DMS 273 treated with DMSO at 0.1 percent for 48 hours (cell line): ENCODE measurements at regions not wholly inside any gene's neighbourhood (a gene's known extent, or its start where the extent isn't known, plus 50 kb on each side); places are given as distances from the start of the nearest gene placed in this dataset.

ENCODE experiments used
- DNase-seq: peaks from one replicate; lab custom pipeline; 2025; lab: John Stamatoyannopoulos, UW

DNA sequence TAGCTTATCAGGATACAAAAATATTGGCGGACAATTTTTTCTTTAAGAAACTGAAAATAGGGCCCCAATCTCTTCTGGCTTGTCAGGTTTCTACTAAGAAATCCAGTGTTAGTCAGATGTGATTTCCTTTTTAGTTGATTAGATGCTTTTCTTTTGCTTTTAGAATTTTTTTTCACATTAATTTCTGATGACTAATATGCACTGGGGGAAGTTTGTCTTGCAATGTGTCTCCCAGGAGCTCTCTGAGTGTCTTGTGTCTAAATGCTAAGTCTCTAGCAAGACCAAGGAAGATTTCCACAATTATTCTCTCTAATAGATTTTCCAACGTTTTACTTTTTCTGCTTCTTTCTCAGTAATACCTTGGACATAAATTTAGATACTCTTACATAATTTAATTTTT is 559.8 kb upstream of the TYRP1 start:
- no peak for DNase-seq

DNA sequence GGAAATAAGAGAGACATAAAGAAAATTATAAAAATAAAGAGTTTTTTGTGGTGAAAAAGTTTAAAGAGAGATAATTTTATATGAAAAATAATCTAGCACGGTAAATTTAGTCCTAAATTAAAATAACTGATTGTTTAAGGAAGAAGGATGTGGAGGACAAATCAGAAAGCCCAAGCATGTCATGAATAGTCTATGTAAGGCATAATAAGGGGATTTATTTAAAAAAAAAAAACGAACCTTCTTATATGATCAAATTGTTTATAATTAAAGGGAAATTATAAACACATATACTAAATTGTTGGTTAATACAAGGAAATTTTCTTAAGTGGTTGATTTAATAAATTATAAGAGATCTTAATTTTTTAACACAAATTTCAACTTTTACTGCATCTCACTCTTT is 551.8 kb upstream of the TYRP1 start:
- no peak for DNase-seq

GRCh38 chr9:12155401-12156134 is 537.6 kb upstream of the TYRP1 start:
- no peak for DNase-seq

DNA sequence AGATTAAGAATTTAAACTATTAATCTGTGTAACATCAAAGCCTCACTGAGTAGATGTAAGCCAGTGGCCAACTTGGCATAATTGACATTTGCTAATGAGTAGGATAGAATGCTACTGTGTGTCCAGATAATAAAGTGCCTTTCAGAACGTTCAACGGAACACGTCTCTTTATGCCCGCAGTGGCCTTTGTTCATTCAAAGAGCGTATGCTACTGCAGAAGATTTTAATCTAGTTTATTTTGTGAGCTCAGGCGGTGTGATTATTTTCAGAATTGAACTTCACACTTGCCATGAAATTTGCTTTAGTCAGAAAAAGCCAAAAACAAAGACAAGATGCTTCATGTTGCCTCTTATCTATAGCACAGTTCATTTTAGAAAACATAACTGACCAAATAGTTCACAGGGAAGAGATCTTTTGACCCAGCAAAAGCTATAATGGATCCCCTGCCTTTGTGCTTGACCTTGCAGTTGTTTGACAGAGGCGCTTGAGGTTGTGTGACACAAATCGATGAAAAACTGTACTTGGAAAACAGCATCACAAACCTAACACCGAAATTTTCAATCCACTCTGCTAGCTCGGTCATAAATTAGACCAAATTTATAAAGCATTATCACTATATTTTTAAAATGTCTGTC is 530.9 kb upstream of the TYRP1 start:
- no peak for DNase-seq

DNA sequence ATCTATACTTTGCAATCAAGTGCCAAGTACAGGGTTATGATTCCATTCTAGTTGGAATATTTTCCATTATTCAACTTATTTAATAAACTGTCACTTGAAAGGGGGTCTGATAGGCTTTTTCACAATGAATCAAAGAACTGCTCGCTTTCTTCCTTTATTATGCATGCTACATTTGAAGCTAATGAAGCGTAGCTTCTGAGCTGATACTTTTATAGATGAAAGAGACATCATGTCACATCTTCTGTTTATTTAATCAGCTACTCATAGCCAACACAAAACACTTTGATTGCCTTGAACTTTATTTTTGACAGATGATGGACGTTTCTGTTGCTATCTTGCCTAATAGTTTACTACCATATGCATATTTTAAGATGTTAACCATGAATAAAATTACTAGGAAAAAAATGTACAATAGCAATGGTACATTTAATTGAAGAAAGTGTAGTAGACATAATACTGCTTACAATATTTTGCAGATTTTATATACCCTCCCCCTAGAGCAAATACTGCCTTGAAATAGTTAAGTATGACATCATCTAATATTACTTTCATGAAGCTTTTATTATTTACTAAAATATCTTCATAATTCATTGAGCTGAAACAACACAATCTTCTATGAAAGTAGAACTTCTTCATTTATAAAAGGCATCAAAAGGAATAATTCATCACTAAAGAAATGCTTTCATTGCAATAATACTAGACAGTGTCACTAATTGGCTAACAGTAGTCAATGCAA is 529.3 kb upstream of the TYRP1 start:
- DNase-seq, result no peak

DNA sequence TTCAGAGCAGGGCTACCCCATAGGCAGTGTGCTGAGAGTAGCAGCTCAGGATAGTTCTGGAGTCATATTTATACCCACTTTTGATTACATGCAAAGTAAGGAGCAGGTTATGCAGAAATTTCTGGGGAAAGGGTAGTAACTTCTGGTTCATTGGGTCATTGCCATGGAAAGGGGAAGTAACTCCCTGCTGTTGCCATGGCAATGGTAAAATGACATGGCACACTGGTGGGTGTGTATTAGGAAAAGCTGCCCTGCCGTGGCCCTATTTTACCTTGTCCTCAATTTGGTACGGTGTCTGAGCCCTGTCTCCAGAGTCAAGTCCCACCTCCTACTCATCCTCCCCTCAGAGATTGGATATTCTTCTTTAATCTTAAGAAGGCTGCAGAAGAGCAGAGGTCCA is 526.7 kb upstream of the TYRP1 start:
- DNase-seq, result no peak

GRCh38 chr9:12170456-12170855 is 522.7 kb upstream of the TYRP1 start:
- no peak for DNase-seq

GRCh38 chr9:12178634-12179033 is 514.6 kb upstream of the TYRP1 start:
- DNase-seq, result no peak

- no peak for DNase-seq
Observed at GRCh38 chr9:12182806-12183205, 510.4 kb upstream of the TYRP1 start.

DNA sequence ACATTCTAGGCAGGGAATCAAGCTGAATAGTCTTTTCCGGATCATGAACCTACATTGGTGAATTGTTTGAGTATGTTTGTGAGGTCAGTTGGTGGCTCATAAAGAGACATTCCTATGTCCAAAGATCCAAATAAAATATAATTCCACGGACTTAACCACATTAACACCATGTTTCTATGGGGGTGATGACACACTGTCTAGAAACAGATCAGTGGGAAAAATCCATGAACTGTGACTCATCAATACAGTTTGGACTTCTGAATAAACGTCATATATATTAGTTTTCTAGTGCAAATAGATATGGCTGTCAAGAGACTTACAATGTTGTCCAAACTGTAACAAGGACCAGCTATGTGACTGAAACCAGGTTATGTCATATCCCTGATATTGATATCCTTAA is 509.9 kb upstream of the TYRP1 start:
- DNase-seq, result no peak

DNA sequence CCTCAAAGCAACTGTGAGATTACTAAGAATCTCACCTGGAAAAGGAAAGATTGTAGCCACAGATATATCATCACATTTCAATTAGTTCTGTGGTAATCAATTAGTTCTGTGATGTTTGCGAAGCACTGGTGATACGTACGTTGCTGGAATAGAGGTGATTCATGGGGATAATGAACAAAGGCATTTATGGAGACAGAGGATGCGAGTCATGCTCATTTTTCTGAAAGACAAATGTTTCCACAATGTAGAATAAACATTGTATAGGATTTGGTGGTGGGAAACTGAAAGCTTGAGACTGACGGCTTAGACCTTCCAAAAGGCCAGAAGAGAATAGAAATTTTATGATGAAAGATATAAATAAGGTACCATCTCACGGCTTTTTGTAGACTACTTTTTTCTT is 507.3 kb upstream of the TYRP1 start:
- no peak for DNase-seq

DNA sequence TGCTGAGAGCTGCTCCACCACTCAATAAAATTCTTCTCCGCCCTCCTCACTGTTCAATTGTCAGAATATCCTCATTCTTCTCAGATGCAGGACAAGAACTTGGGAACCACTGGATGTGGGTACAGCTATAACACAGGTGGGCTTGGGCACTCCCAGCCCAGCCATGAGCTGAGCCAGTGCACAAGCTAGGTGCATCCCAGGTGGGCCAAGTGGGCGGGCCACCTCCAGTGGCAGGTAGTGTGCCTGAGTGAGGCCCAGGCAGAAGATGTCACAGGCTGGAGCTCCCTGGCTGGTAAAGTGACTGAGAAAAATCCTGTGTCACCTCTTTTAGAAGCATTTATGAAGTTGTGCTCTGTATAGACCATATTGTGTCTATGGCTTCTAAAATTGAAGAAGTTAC is 501.6 kb upstream of the TYRP1 start:
- DNase-seq, result no peak

DNA sequence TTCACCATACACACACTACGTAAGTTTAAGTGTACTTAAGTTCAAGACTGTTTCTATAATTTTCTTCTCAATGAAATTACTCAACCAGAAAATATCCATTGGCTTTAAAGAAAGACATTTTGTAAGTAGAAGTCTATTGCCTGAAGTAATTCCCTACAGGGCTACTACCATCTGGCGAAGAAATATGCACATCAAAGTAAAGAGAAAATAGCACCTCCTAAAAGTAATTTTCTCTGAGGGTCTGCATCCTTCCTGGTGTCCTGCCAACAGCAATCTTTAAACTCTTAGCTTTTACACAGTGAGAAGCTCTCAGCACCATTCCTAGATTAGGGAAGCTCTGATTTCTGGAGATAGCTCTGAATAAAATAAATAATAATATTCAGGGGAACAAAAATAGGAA is 498.5 kb upstream of the TYRP1 start:
- peak; percentile 25 for DNase-seq

DNA sequence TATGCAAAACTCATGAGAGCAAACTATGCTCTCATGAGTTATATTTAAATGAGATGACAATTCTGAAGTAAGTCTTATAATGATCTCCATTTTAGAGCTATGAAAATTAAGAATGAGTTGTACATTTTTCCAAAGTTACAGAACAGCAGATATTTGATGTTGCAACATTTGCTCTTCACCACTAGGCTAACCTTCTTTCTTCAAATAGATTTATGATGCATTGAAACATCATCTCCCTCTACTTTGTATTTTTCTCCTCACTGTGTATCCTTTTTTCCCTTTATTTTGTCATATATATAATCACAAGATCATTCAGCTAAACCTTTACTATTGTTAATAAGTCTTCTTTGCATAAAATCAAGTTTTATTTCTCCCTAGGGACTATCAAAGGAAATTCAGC is 497.7 kb upstream of the TYRP1 start:
- DNase-seq, result no peak

DNA sequence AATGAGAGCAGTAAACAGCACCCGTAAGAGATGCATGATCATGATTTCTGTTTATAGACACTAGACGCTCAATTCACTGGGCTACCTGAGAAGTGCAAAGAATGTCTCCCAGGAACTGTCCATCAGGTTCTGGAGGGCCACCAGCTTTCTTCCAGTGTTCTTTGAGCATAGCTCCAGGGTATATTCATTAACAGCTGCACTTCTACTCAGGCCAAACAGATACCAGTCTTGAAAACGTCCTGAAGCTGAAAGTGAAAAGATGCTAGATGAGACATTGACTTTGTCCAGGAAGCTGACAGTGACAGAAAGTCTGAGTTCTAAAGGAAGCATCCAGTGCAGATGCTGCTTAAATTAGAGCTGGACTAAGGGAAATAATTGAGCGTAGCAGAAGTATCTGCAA is 488.7 kb upstream of the TYRP1 start:
- no peak for DNase-seq

- DNase-seq, result no peak
Observed at GRCh38 chr9:12212860-12213259, 480.3 kb upstream of the TYRP1 start.

GRCh38 chr9:12221470-12221869 is 471.7 kb upstream of the TYRP1 start:
- DNase-seq, result no peak

GRCh38 chr9:12224449-12224848 is 468.7 kb upstream of the TYRP1 start:
- no peak for DNase-seq

DNA sequence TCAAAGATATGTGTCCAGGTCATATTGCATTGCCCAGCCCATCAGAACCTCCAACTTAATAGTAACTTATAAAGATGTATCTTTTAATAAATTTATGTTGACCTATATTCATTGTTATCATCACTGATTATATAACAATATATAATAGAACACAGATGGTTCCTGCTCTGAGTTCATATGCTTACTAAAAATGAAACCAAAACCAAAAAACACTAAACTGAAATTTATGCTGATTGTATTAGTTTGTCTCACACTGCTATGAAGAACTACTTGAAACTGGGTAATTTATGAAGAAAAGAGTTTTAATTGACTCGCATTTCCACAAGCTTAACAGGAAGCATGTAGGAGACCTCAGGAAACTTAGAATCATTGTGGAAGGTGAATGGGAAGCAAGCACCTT is 462.5 kb upstream of the TYRP1 start:
- no peak for DNase-seq

GRCh38 chr9:12231832-12232231 is 461.4 kb upstream of the TYRP1 start:
- no peak for DNase-seq

GRCh38 chr9:12232836-12233235 is 460.3 kb upstream of the TYRP1 start:
- no peak for DNase-seq

DNA sequence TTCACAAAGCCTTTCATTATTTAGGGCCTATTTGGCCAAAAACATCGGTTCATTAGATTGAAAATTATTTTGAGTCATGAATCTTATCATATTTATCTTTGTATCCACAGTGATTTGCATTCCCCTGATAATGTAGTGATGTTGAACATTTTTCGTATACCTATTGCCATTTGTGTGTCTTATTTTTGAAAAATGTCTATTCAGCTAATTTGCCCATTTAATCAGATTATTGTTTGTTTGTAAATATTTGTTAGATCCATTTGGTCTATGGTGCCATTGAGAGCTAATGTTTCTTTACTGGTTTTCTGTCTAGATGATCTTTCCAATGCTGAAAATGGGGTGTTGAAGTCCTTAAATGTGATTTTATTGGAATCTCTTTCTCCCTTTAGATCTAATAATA is 439.2 kb upstream of the TYRP1 start:
- no peak for DNase-seq

- DNase-seq, result no peak
Observed at GRCh38 chr9:12266758-12267157, 426.4 kb upstream of the TYRP1 start.
